Erythroblast (primary cell): ENCODE measurements at regions not wholly inside any gene's neighbourhood (a gene's known extent, or its start where the extent isn't known, plus 50 kb on each side); places are given as distances from the start of the nearest gene placed in this dataset.

Source experiments
- GATA1 ChIP-seq: IDR thresholded peaks from 2 replicates; pipeline ENCODE4 v1.6.1; 2011; ENCODE audit warnings: low read depth, mild to moderate bottlenecking, control low read depth, low read length, moderate library complexity
- POLR2A ChIP-seq: IDR thresholded peaks from 2 replicates; pipeline ENCODE4 v1.6.1; 2011; ENCODE audit warnings: mild to moderate bottlenecking, low read length

DNA sequence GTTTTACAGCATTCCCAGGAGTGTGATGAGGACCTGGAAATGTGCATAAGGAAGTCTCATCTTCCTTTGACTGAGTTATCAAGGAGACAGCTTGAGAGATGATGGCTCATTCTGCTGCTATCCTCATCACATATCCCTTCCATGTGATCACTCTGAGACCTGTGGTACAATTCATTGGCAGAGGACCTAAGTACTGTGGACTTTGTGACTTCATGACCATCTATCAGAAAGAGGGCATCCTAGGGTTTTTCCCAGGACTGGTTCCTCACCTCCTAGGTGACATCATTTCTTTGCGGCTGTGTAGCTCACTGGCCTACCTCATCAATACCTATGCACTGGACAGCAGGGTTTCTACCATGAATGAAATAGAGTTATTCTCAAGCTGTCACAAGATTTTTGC is 172.1 kb upstream of the PLEKHG7 start:
- TF ChIP-seq POLR2A (no peak), GATA1 (no peak)
